ENCODE measurements at regions not wholly inside any gene's neighbourhood (a gene's known extent, or its start where the extent isn't known, plus 50 kb on each side); places are given as distances from the start of the nearest gene placed in this dataset.

DNA sequence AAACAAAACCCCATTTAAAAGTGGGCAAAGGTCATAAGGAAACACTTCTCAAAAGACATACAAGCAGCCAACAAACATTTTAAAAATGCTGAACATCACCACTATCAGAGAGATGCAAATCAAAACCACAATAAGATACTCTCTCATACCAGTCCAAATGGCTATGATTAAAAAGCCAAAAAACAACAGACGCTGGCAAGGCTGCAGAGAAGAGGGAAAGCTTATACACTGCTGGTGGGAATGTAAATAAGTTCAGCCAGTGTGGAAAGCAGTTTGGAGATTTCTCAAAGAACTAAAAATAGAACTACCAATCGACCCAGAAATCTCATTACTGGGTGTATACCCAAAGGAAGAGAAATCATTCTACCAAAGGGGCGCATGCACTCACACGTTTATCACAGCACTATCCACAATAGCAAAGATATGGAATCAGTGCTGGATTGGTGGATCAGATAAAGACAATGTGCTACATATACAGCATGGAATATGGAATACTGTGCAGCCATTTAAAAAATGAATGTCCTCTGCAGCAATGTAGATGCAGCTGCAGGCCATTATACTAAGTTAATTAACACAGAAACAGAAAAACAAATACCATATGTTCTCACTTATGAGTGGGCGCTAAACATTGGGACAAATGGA lies 102.1 kb upstream of the DAAM1 start:
- TF ChIP-seq, protein P1, sequence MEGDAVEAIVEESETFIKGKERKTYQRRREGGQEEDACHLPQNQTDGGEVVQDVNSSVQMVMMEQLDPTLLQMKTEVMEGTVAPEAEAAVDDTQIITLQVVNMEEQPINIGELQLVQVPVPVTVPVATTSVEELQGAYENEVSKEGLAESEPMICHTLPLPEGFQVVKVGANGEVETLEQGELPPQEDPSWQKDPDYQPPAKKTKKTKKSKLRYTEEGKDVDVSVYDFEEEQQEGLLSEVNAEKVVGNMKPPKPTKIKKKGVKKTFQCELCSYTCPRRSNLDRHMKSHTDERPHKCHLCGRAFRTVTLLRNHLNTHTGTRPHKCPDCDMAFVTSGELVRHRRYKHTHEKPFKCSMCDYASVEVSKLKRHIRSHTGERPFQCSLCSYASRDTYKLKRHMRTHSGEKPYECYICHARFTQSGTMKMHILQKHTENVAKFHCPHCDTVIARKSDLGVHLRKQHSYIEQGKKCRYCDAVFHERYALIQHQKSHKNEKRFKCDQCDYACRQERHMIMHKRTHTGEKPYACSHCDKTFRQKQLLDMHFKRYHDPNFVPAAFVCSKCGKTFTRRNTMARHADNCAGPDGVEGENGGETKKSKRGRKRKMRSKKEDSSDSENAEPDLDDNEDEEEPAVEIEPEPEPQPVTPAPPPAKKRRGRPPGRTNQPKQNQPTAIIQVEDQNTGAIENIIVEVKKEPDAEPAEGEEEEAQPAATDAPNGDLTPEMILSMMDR (conservative IDR thresholded peaks at IDR 0.05), result no peak
- no peak for TF ChIP-seq EZH2 (IDR thresholded peaks at IDR 0.05; ENCODE audit: low read depth)
